Amniotic epithelial cell (primary cell): ENCODE measurements at regions not wholly inside any gene's neighbourhood (a gene's known extent, or its start where the extent isn't known, plus 50 kb on each side); places are given as distances from the start of the nearest gene placed in this dataset.
"Not testable (repeated sequence)": the region's sequence is repeated elsewhere in the genome, so short reads cannot be mapped to it uniquely, and the experiment has no call there.

Source experiments
- DNase-seq: peaks from one replicate; pipeline ENCODE4 v3.0.0-alpha.2; 2010; ENCODE audit warnings: low read depth

DNA sequence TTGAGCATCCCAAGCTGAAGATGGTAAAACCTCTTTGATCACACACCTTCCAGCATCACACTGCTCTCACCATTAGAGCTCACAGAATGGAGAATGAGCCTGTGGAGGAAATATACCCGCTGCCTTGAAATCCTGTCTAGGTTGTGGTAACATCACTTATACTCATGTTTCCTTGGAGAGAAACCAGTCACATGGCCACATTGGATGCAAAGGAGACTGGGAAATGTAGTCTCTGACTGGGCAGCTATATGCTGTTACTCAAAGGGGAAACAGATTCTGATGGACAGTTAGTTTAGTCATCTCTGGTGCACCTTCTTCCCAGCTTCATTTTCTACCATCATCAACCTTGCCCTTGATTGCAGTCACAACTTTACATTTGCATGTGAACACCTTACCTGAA lies 286.3 kb downstream of the ANKRD50 start:
- DNase-seq, result no peak

- no peak for DNase-seq
Measured at GRCh38 chr4:124427095-124427767, 285.3 kb downstream of the ANKRD50 start.

- DNase-seq, result no peak
Measured at GRCh38 chr4:124428648-124429047, 283.9 kb downstream of the ANKRD50 start.

GRCh38 chr4:124429746-124430250 lies 282.7 kb downstream of the ANKRD50 start:
- no peak for DNase-seq

DNA sequence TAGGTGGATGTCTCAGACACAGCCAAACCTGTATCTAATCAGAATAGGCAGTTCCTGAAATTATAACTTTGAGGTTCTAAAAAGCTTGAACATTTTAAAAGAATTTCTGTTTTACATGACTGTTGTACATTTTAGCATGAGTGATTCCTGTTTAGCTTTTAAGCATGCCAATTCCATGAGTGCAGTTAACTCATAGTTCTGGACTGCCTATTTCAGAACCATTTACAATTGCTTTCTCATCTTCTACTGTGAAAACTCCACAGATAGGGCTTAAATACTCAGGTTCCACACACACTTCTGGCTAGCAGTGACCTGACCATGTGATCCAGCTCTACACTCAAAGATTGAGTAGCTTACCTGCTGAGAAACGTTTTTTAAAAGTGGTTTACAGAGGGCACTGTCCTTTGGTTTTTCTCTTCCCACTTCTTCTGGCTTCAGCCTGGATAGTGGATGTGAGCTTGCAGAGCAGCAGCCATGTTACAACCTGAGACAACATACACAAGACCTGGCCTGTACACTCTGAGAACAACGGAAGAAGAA lies 280.8 kb downstream of the ANKRD50 start:
- DNase-seq, result peak; percentile 49

DNA sequence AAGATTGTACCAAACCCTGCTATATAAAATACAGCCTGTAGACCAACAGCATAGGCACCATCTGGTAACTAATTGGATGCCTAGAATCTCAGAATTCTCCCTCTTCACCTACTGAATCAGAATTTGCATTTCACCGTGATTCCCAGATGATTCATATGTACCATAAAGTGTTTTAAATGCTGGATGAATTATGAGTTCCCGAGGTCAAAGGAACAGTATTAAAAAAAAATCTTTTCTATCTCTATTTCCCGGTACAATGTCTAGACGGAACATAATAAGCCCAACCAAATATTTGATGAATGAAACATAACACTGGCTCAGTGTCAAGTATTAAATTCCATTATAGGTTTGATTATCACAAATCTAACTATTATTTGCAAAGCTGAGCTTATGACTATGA lies 280.0 kb downstream of the ANKRD50 start:
- peak; percentile 81 for DNase-seq

DNA sequence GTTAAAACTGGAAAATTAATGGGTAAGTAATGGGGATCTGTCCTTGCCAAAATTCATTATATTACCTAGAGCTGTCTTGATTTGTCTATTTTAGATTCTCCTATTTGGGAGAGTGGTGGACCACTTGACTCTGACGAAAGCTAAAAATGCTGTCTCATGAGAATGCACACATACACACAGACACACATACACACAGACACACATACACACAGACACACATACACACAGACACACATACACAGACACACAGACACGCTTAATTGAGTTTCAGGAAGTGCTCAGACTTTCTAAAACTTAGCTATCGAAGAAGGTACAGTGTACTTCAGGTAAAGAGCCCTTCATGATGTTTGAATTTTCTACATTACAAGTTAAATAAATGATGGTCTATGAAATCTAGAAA lies 279.5 kb downstream of the ANKRD50 start:
- no peak for DNase-seq

- DNase-seq, result peak; percentile 51
Measured at GRCh38 chr4:124433500-124433899, 279.0 kb downstream of the ANKRD50 start.

- peak; percentile 89 for DNase-seq
Measured at GRCh38 chr4:124435274-124435950, 277.1 kb downstream of the ANKRD50 start.

GRCh38 chr4:124437853-124438495 lies 274.6 kb downstream of the ANKRD50 start:
- peak; percentile 54 for DNase-seq

- no peak for DNase-seq
Measured at GRCh38 chr4:124445071-124445470, 267.5 kb downstream of the ANKRD50 start.

GRCh38 chr4:124449881-124450280 lies 262.7 kb downstream of the ANKRD50 start:
- DNase-seq, result no peak

DNA sequence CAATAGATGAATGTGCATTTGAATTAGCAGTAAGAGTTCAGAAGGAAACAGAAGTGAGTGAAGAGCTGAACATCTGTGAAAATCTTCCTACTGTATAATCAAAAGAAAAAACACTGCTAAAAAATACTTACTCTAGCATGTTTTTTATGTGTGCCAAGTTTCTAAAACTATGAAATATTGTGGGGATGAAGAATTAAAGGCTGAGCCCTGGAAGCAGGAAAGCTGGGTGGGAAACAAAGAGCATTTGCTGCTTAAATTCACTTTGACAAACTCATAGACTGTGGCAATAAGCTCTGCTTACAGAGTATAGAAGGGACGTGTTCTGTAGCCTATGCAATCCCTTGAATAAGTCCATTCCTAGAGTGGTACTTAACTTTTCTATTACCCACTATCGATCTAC lies 261.7 kb downstream of the ANKRD50 start:
- DNase-seq, result no peak

DNA sequence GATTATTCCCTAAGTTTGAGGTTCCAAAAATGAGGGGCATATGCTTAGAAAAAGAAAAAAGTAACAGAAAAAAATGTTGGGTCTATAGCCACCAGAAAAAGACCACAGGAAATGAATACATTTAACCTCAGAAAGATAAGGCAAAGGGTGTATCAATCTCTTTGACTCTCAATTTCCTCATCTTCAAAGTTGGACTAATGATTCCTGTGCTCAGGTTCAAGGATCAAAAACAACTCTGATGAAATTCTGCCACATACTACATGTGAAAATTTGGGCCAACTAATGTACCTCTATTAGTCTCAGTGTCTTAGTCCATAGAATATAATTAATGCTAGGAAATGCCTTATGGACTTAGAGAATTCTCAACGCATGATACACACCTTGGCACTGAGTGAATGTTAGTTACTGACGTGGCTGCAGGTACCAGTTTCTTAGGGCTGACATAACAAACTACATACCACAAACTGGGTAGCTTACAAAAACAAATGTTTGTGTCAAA lies 257.7 kb downstream of the ANKRD50 start:
- peak; percentile 54 for DNase-seq

DNA sequence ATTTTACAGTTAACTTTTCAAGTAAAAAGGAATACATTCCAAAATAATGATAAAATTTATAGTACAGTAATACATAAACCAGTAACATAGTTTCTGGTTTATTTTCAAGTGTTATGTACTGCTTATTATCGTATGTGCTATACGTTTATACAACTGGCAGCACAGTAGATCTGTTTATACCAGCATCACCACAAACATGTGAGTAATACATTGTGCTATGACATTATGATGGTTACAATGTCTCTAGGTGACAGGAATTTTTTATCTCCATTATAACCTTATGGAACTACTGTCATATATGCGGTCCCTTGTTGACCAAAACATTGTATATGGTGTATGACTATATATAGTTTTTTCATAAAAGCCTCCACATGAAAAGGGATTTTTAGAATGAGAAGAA lies 256.9 kb downstream of the ANKRD50 start:
- DNase-seq, result no peak

- no peak for DNase-seq
Measured at GRCh38 chr4:124459196-124459940, 253.2 kb downstream of the ANKRD50 start.

DNA sequence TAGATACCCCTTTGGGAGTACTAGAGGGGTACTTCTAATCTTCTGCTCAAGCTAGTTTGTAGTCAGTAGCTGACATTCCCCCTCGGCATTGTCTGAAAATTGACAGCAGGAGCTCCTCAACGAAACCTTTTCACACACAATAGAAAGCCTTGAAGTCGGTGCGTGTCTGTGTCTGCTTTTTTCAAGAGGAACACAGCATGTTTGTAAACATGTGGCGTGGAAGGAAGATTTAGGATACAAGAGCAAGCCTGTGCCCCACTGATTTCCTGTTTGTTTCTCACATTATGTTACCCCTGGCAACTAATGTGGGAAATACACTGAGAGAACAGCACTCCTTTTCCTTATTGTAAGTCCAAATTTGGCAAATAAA lies 252.6 kb downstream of the ANKRD50 start:
- DNase-seq, result peak; percentile 34

DNA sequence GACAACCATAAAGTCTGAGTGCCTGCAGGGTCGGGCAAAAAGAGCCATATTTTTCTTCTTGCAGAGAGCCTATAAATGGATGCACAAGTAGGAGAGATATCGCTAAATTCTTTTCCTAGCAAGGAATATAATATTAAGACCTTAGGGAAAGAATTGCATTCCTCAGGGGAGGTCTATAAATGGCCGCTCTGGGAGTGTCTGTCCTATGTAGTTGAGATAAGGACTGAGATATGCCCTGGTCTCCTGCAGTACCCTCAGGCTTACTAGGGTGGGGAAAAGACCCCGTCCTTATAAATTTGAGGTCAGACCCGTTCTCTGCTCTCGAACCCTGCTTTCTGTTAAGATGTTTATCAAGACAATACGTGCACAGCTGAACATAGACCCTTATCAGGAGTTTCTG lies 250.9 kb downstream of the ANKRD50 start:
- not testable (repeated sequence) for DNase-seq

DNA sequence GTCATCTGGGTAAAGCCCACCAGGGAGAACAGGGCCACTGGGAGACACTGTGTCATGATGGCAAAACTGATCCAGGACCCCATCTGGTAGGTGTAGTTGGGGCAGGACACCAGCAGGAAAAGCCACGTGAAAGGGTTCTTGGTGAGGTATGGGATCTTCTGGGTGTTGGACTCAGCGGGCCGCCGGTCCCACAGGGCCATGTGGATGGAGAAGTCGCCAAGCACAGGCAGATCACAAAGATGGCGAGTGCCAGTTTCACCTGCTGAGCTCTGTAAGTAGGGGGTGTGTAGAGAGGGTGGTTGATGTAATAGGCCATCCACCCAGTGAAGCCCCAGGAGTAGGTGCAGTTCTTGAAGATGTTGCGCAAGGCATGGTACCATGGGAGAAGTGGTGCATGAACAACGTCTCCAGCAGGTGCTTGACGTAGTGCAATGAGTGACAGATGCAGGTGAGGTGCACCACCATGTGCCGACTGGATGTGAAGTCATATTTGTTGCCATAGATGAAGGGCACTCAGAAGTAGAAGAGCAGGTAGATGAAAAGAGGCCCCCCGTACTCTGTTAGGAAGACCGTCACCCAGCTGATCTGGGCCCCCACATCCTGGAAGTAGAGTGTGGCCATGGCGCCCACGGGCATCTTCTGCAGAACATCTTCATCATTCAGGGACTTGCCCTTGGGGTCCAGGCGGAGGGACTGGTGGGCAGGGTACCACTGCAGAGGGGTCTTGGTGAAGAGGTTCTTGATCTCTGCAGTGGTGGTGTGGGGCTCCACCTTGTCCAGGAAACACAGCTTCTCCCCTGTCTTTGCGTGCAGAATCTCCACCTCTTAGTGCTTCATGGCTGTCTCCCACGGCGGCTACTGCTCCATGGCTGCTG lies 249.3 kb downstream of the ANKRD50 start:
- DNase-seq, result no peak

- DNase-seq, result no peak
Measured at GRCh38 chr4:124464836-124465235, 247.7 kb downstream of the ANKRD50 start.

DNA sequence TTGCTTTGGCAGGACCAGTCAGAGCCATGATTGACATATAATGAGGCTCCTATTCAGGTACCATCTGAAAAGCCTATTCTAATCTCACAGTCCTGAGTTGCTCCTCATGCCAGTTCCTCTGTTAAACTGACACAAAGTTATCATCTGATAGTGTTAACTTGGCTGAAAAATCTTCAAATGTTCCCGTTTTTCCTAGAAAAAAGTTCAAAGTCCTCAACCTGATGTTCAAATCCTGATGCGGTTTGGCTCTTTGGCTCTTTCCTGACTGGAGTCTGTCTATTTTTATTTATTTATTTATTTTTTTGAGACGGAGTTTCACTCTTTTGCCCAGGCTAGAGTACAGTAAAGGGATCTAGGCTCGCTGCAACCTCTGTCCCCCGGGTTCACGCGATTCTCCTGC lies 244.2 kb downstream of the ANKRD50 start:
- DNase-seq, result no peak
